IMR-90 (cell line): ENCODE measurements at regions not wholly inside any gene's neighbourhood (a gene's known extent, or its start where the extent isn't known, plus 50 kb on each side); places are given as distances from the start of the nearest gene placed in this dataset.

ENCODE experiments used
- ATAC-seq: fragments of 200-7000 bp; cut with Tn5 transposase; 2 replicates; pipeline ENCODE4 v1.9.1; 2020; ENCODE audit warnings: low read depth, mild to moderate bottlenecking, moderate library complexity
- BruUV-seq: library from RNA; stranded (reverse); fragments of 400-500 nt; replicated peaks from 2 replicates; lab custom pipeline; 2021; lab: Mats Ljungman, UMichigan
- CTCF ChIA-PET: fragments of 300-600 bp; formaldehyde crosslinking; extraction: SDS; loops from one replicate; lab custom pipeline; 2021; ENCODE audit warnings: antibody characterized with exemption; lab: Yijun Ruan, JAX
- POLR2A ChIA-PET: fragments of 300-600 bp; sonication (Branson Sonifier 250); formaldehyde crosslinking; loops from one replicate; lab custom pipeline; 2022; ENCODE audit warnings: antibody characterized with exemption; ENCODE audit not compliant: unreplicated experiment; lab: Charles Lee
- DNase-seq: peaks from one replicate; pipeline ENCODE4 v3.0.0; 2013
- H2AFZ ChIP-seq: replicated peaks from 2 replicates; pipeline ENCODE3; 2013; ENCODE audit warnings: low read length, mild to moderate bottlenecking; ENCODE audit not compliant: poor library complexity
- H2AK5ac ChIP-seq: 2 replicates; pipeline ENCODE4 v1.6.1; 2013; ENCODE audit warnings: low read depth, low read length, inconsistent platforms
- H2AK9ac ChIP-seq: replicated peaks from 2 replicates; pipeline ENCODE3; 2013; ENCODE audit warnings: mild to moderate bottlenecking, low read depth, low read length, moderate library complexity; ENCODE audit not compliant: poor library complexity
- H2BK120ac ChIP-seq: 2 replicates; pipeline ENCODE4 v1.6.1; 2013; ENCODE audit warnings: low read depth, low read length, inconsistent platforms
- H2BK15ac ChIP-seq: 3 replicates; pipeline ENCODE4 v1.6.1; 2013; ENCODE audit warnings: low read depth, low read length, inconsistent platforms
- H2BK20ac ChIP-seq: 2 replicates; pipeline ENCODE4 v1.6.1; 2013; ENCODE audit warnings: low read depth, mild to moderate bottlenecking, inconsistent platforms, low read length, moderate library complexity
- H2BK5ac ChIP-seq: 2 replicates; pipeline ENCODE4 v1.6.1; 2013; ENCODE audit warnings: mild to moderate bottlenecking, low read depth, low read length, inconsistent platforms; ENCODE audit not compliant: poor library complexity, severe bottlenecking
- H3K14ac ChIP-seq: replicated peaks from 2 replicates; pipeline ENCODE4 v1.6.1; 2013; ENCODE audit warnings: low read depth, low read length, inconsistent platforms
- H3K18ac ChIP-seq: 2 replicates; pipeline ENCODE4 v1.6.1; 2013; ENCODE audit warnings: low read depth, low read length, control low read depth
- H3K23ac ChIP-seq: 2 replicates; pipeline ENCODE4 v1.6.1; 2013; ENCODE audit warnings: low read depth, low read length, inconsistent platforms
- H3K27ac ChIP-seq: 2 replicates; pipeline ENCODE4 v1.5.1; 2013; ENCODE audit warnings: mild to moderate bottlenecking, control low read depth, low read length; ENCODE audit not compliant: insufficient read depth
- H3K27me3 ChIP-seq: 2 replicates; pipeline ENCODE4 v1.6.1; 2013; ENCODE audit warnings: low read length; ENCODE audit not compliant: control insufficient read depth, insufficient read depth
- H3K36me3 ChIP-seq: 2 replicates; pipeline ENCODE4 v1.6.1; 2013; ENCODE audit warnings: low read length, mixed read lengths; ENCODE audit not compliant: control insufficient read depth, insufficient read depth
- H3K4ac ChIP-seq: 2 replicates; pipeline ENCODE4 v1.6.1; 2013; ENCODE audit warnings: low read depth, low read length, inconsistent platforms
- H3K4me1 ChIP-seq: 2 replicates; pipeline ENCODE4 v1.6.1; 2013; ENCODE audit warnings: low read length, mixed read lengths; ENCODE audit not compliant: control insufficient read depth, insufficient read depth
- H3K4me2 ChIP-seq: 2 replicates; pipeline ENCODE4 v1.6.1; 2013; ENCODE audit warnings: low read depth, mild to moderate bottlenecking, control low read depth, low read length, moderate library complexity
- H3K4me3 ChIP-seq: 2 replicates; pipeline ENCODE4 v1.5.1; 2013; ENCODE audit warnings: low read depth, mild to moderate bottlenecking, control low read depth, low read length, moderate library complexity; ENCODE audit not compliant: insufficient read depth
- H3K56ac ChIP-seq: 2 replicates; pipeline ENCODE4 v1.6.1; 2013; ENCODE audit warnings: low read length, inconsistent platforms; ENCODE audit not compliant: insufficient read depth; ENCODE audit errors: extremely low read depth
- H3K79me1 ChIP-seq, 2 experiments: 2 replicates each; pipeline ENCODE4 v1.6.1; 2013; ENCODE audit warnings: low read length in 2 of 2, inconsistent platforms in 1 of 2, low read depth in 1 of 2
- H3K9ac ChIP-seq: 2 replicates; pipeline ENCODE4 v1.6.1; 2013; ENCODE audit warnings: low read depth, low read length, control low read depth
- H3K9me1 ChIP-seq: 2 replicates; pipeline ENCODE4 v1.6.1; 2013; ENCODE audit warnings: low read length, inconsistent platforms; ENCODE audit not compliant: insufficient read depth
- H3K9me3 ChIP-seq: 2 replicates; pipeline ENCODE4 v1.6.1; 2013; ENCODE audit warnings: low read length; ENCODE audit not compliant: control insufficient read depth, insufficient read depth
- H4K20me1 ChIP-seq: 2 replicates; pipeline ENCODE4 v1.6.1; 2013; ENCODE audit warnings: low read length, inconsistent platforms; ENCODE audit not compliant: insufficient read depth
- H4K5ac ChIP-seq: 2 replicates; pipeline ENCODE4 v1.6.1; 2013; ENCODE audit warnings: mild to moderate bottlenecking, low read depth, low read length, control low read depth
- H4K8ac ChIP-seq, 2 experiments: 2 replicates each; pipeline ENCODE4 v1.6.1; 2013; ENCODE audit warnings: low read depth in 2 of 2, low read length in 2 of 2, control low read depth in 1 of 2, inconsistent platforms in 1 of 2
- H4K91ac ChIP-seq: 2 replicates; pipeline ENCODE4 v1.6.1; 2013; ENCODE audit warnings: low read depth, low read length, inconsistent platforms; ENCODE audit not compliant: insufficient read depth
- BHLHE40 ChIP-seq: fragments of 150-350 bp; IDR thresholded peaks from 2 replicates; pipeline ENCODE4 v1.6.1; 2016; ENCODE audit warnings: mild to moderate bottlenecking, low read depth, low read length
- CHD1 ChIP-seq: IDR thresholded peaks from 2 replicates; pipeline ENCODE4 v1.6.1; 2012; ENCODE audit warnings: low read depth, low read length, improper control_type of control experiment
- ELK1 ChIP-seq: fragments of 150-350 bp; IDR thresholded peaks from 2 replicates; pipeline ENCODE4 v1.6.1; 2016; ENCODE audit warnings: low read depth, mild to moderate bottlenecking, low read length, moderate library complexity, borderline replicate concordance
- MAZ ChIP-seq: IDR thresholded peaks from 2 replicates; pipeline ENCODE4 v1.6.1; 2012; ENCODE audit warnings: low read depth, mild to moderate bottlenecking, low read length, improper control_type of control experiment, moderate library complexity, borderline replicate concordance
- MXI1 ChIP-seq: IDR thresholded peaks from 2 replicates; pipeline ENCODE4 v1.6.1; 2012; ENCODE audit warnings: low read depth, mild to moderate bottlenecking, low read length, moderate library complexity, borderline replicate concordance
- NFE2L2 ChIP-seq: fragments of 150-350 bp; IDR thresholded peaks from 2 replicates; pipeline ENCODE4 v1.6.1; 2016; ENCODE audit warnings: low read depth, mild to moderate bottlenecking, low read length
- POLR2A ChIP-seq: IDR thresholded peaks from 2 replicates; pipeline ENCODE4 v1.6.1; 2012; ENCODE audit warnings: mild to moderate bottlenecking, low read depth, low read length
- RAD21 ChIP-seq: IDR thresholded peaks from 2 replicates; pipeline ENCODE4 v1.6.1; 2012; ENCODE audit warnings: low read length, improper control_type of control experiment
- RCOR1 ChIP-seq: IDR thresholded peaks from 2 replicates; pipeline ENCODE4 v1.6.1; 2012; ENCODE audit warnings: mild to moderate bottlenecking, low read length, improper control_type of control experiment; ENCODE audit not compliant: insufficient replicate concordance
- RFX5 ChIP-seq: IDR thresholded peaks from 2 replicates; pipeline ENCODE4 v1.8.0; 2012; ENCODE audit warnings: low read depth, mild to moderate bottlenecking, low read length, moderate library complexity
- USF2 ChIP-seq: fragments of 150-350 bp; IDR thresholded peaks from 2 replicates; pipeline ENCODE4 v1.6.1; 2017; ENCODE audit warnings: mild to moderate bottlenecking, antibody characterized with exemption, low read length, low read depth
- WGBS, 2 experiments: methylation state at CpG; one replicate each; pipeline versions ENCODE4 v1.1.5 to v1.1.7; 2013; ENCODE audit warnings: missing lambda C conversion rate in 2 of 2; ENCODE audit not compliant: insufficient read length in 1 of 2; ENCODE audit errors: extremely low coverage in 2 of 2; 5-methylcytosine and 5-hydroxymethylcytosine counted together
- dilution Hi-C: fragments of 300-500 bp; cut with HindIII; formaldehyde crosslinking; loops from one replicate; pipeline ENCODE4 v1.14.3; 2018; ENCODE audit warnings: low sequenced_read_pairs; ENCODE audit not compliant: unreplicated experiment
- in situ Hi-C: fragments of 300-500 bp; cut with MboI; formaldehyde crosslinking; loops from 3 replicates; pipeline ENCODE4 v1.14.3; 2019; ENCODE audit warnings: low sequenced_read_pairs, inconsistent platforms, mixed read lengths
- intact Hi-C: fragments of 100-400 bp; cut with micrococcal nuclease; formaldehyde crosslinking; loops from 2 replicates; pipeline ENCODE4 v1.10.0; 2022

- ATAC-seq: no peak
- TF ChIP-seq MAZ (no peak), POLR2A (no peak), CHD1 (no peak), ELK1 (no peak), BHLHE40 (no peak), RFX5 (no peak), MXI1 (no peak), USF2 (no peak), RAD21 (no peak), RCOR1 (no peak), NFE2L2 (no peak)
- 45% methylated on average over 4 of the region's 7 CpGs; no CpG with 5 or more reads in 1 of the 2 experiments for WGBS, 2 experiments
Measured at GRCh38 chr5:3905031-3905430, 309.4 kb downstream of the IRX1 start.

More at GRCh38 chr5:3905031-3905430, 309.4 kb downstream of the IRX1 start:
- H3K18ac ChIP-seq: no peak overlapping the region
- dilution Hi-C loops (no loop called here), intact Hi-C loops (no loop called here), in situ Hi-C loops (no loop called here)
- no peak overlapping the region for H2AK9ac ChIP-seq
- H3K4me3 ChIP-seq: no peak overlapping the region
- no peak overlapping the region for H2AK5ac ChIP-seq
- H3K4me2 ChIP-seq: no peak overlapping the region
- H2BK5ac ChIP-seq: no peak overlapping the region
- H3K9me3 ChIP-seq: peaks cover 30% of the 10 kb centered on the region
- no peak for DNase-seq
- BruUV-seq: no TSS peak
- H3K9ac ChIP-seq: no peak overlapping the region
- H3K56ac ChIP-seq: no peak overlapping the region
- H3K14ac ChIP-seq: no peak overlapping the region
- H3K36me3 ChIP-seq: no peaks in the 10 kb centered on the region
- H3K27me3 ChIP-seq: no peaks in the 10 kb centered on the region
- no peaks in the 10 kb centered on the region for H3K9me1 ChIP-seq
- no peak overlapping the region for H3K4ac ChIP-seq
- H2BK15ac ChIP-seq: no peak overlapping the region
- no peak overlapping the region for H4K5ac ChIP-seq
- POLR2A ChIA-PET: no interaction called here
- H3K23ac ChIP-seq: no peak overlapping the region
- no peak overlapping the region for H2AFZ ChIP-seq
- H4K91ac ChIP-seq: no peak overlapping the region
- no peak overlapping the region for H2BK120ac ChIP-seq
- CTCF ChIA-PET: interaction anchor here (0.6 kb wide), 1 partner anchor 21 kb away, joined by 4 read pairs; no protein-coding TSS in a partner anchor
- no peaks in the 10 kb centered on the region for H3K4me1 ChIP-seq
- no peaks in the 10 kb centered on the region for H3K79me1 ChIP-seq
- no peak overlapping the region for H4K8ac ChIP-seq
- no peak overlapping the region for H3K27ac ChIP-seq
- no peaks in the 10 kb centered on the region for H4K20me1 ChIP-seq
- no peak overlapping the region for H2BK20ac ChIP-seq
